ENCODE measurements at regions not wholly inside any gene's neighbourhood (a gene's known extent, or its start where the extent isn't known, plus 50 kb on each side); places are given as distances from the start of the nearest gene placed in this dataset.

DNA sequence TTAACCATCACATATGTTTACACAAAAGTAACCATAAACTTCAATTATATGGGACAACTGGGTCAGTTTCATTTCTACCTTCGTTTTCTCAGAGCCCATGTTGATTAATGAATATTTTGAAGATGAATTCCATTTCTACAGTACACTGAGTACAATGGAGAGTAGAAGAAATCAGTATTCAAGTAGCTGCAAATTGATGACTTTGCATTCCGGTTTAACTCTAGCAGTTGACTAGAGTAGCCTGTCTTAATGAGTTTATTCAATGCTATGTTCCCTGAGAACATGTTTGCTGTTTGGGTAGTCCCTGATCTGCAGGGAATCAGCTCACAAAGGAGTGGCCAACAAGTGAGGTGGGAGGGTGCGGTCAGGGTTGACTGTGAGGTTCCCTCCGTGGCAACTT lies 168.3 kb downstream of the TRIML1 start:
- TF ChIP-seq, protein P1, sequence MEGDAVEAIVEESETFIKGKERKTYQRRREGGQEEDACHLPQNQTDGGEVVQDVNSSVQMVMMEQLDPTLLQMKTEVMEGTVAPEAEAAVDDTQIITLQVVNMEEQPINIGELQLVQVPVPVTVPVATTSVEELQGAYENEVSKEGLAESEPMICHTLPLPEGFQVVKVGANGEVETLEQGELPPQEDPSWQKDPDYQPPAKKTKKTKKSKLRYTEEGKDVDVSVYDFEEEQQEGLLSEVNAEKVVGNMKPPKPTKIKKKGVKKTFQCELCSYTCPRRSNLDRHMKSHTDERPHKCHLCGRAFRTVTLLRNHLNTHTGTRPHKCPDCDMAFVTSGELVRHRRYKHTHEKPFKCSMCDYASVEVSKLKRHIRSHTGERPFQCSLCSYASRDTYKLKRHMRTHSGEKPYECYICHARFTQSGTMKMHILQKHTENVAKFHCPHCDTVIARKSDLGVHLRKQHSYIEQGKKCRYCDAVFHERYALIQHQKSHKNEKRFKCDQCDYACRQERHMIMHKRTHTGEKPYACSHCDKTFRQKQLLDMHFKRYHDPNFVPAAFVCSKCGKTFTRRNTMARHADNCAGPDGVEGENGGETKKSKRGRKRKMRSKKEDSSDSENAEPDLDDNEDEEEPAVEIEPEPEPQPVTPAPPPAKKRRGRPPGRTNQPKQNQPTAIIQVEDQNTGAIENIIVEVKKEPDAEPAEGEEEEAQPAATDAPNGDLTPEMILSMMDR (IDR thresholded peaks at IDR 0.05) = no peak
- no peak for TF ChIP-seq POLR2A (IDR thresholded peaks at IDR 0.05)
